Panc1 (cell line): ENCODE measurements at regions not wholly inside any gene's neighbourhood (a gene's known extent, or its start where the extent isn't known, plus 50 kb on each side); places are given as distances from the start of the nearest gene placed in this dataset.

Experiments
- ATAC-seq: fragments of 200-7000 bp; cut with Tn5 transposase; 2 replicates; pipeline ENCODE4 v1.9.1; 2020; ENCODE audit warnings: mild to moderate bottlenecking, moderate library complexity
- BruUV-seq: library from RNA; stranded (reverse); fragments of 400-500 nt; replicated peaks from 2 replicates; lab custom pipeline; 2021; lab: Mats Ljungman, UMichigan
- CTCF ChIA-PET: fragments of 300-600 bp; sonication (Branson Sonifier 250); formaldehyde crosslinking; loops from one replicate; lab custom pipeline; 2022; ENCODE audit warnings: antibody characterized with exemption; lab: Charles Lee
- POLR2A ChIA-PET: fragments of 300-600 bp; sonication (Branson Sonifier 250); formaldehyde crosslinking; loops from one replicate; lab custom pipeline; 2022; ENCODE audit warnings: antibody characterized with exemption; lab: Charles Lee
- DNase-seq: peaks from one replicate; pipeline ENCODE4 v3.0.0-alpha.2; 2010; ENCODE audit warnings: low read depth, low spot score
- H3K27ac ChIP-seq: 2 replicates; pipeline ENCODE4 v1.5.1; 2011; ENCODE audit warnings: mild to moderate bottlenecking, low read length, inconsistent platforms
- H3K27me3 ChIP-seq: fragments of 200-500 bp; sonication (Bioruptor generic); 2 replicates; pipeline ENCODE4 v1.6.0; 2014; ENCODE audit warnings: low read length, inconsistent platforms; ENCODE audit not compliant: control insufficient read depth, insufficient read depth
- H3K36me3 ChIP-seq: fragments of 200-500 bp; sonication (Bioruptor generic); 2 replicates; pipeline ENCODE4 v1.5.1; 2014; ENCODE audit warnings: inconsistent platforms, mild to moderate bottlenecking, low read length, moderate library complexity; ENCODE audit not compliant: control insufficient read depth, insufficient read depth
- H3K4me1 ChIP-seq: 2 replicates; pipeline ENCODE4 v1.5.1; 2011; ENCODE audit warnings: inconsistent platforms, mild to moderate bottlenecking, low read length, moderate library complexity; ENCODE audit not compliant: control insufficient read depth, insufficient read depth
- H3K4me3 ChIP-seq, 2 experiments: 2 replicates each; pipeline ENCODE4 v1.5.1; 2011 to 2012; ENCODE audit warnings: low read depth in 2 of 2, low read length in 2 of 2, mild to moderate bottlenecking in 2 of 2, inconsistent platforms in 1 of 2, moderate library complexity in 1 of 2
- H3K9me3 ChIP-seq: fragments of 200-500 bp; sonication (Bioruptor generic); 2 replicates; pipeline ENCODE4 v1.5.1; 2014; ENCODE audit warnings: low read depth, mild to moderate bottlenecking, inconsistent platforms, low read length, moderate library complexity; ENCODE audit not compliant: control insufficient read depth, insufficient read depth
- CTCF ChIP-seq: fragments of 450-650 bp; IDR thresholded peaks from 2 replicates; pipeline ENCODE4 v1.5.1; 2017; ENCODE audit warnings: mild to moderate bottlenecking
- POLR2AphosphoS5 ChIP-seq: IDR thresholded peaks from 2 replicates; pipeline ENCODE4 v1.6.1; 2012; ENCODE audit warnings: mild to moderate bottlenecking, low read depth, low read length, moderate library complexity
- REST ChIP-seq, 2 experiments: IDR thresholded peaks; 2 replicates each; pipeline ENCODE4 v1.6.1; 2011 to 2012; ENCODE audit warnings: low read depth in 2 of 2, control low read depth in 1 of 2, low read length in 1 of 2, mild to moderate bottlenecking in 1 of 2, moderate library complexity in 1 of 2; ENCODE audit not compliant: insufficient read depth in 1 of 2
- SIN3A ChIP-seq: IDR thresholded peaks from 2 replicates; pipeline ENCODE4 v1.6.1; 2012; ENCODE audit warnings: low read depth, mild to moderate bottlenecking, low read length, moderate library complexity, borderline replicate concordance; ENCODE audit not compliant: insufficient read depth
- TCF7L2 ChIP-seq: IDR thresholded peaks from 2 replicates; pipeline ENCODE4 v1.6.1; 2011; ENCODE audit warnings: mild to moderate bottlenecking, low read depth, low read length, inconsistent platforms
- in situ Hi-C: cut with HindIII; loops from 2 replicates; pipeline ENCODE4 v1.10.0; 2016; ENCODE audit warnings: low sequenced_read_pairs, low pct_unique_long_range_greater_than_20kb
- intact Hi-C: fragments of 100-400 bp; cut with micrococcal nuclease; formaldehyde crosslinking; loops from one replicate; pipeline ENCODE4 v1.10.0; 2022; ENCODE audit not compliant: unreplicated experiment

- intact Hi-C loops (no loop called here), in situ Hi-C loops (no loop called here)
- H3K36me3 ChIP-seq = no peaks in the 10 kb centered on the region
- CTCF ChIA-PET = no interaction called here
- no peak for ATAC-seq
- no peaks in the 10 kb centered on the region for H3K9me3 ChIP-seq
- BruUV-seq = no TSS peak
- H3K4me3 ChIP-seq = no peak overlapping the region
- no peaks in the 10 kb centered on the region for H3K27me3 ChIP-seq
- H3K27ac ChIP-seq = no peak overlapping the region
- POLR2A ChIA-PET = no interaction called here
- DNase-seq = no peak
- no peaks in the 10 kb centered on the region for H3K4me1 ChIP-seq
- TF ChIP-seq TCF7L2 (no peak), SIN3A (no peak), REST (IDR thresholded peaks at IDR 0.05; ENCODE audit: insufficient read depth in 1 of 2, low read depth in 2 of 2, low read length in 1 of 2) (no peak), CTCF (no peak), POLR2AphosphoS5 (no peak)
Observed at GRCh38 chr20:25992146-25992545, 295.5 kb upstream of the ZNF337 start.

- POLR2A ChIA-PET = no interaction called here
- no peaks in the 10 kb centered on the region for H3K9me3 ChIP-seq
- H3K4me3 ChIP-seq = no peak overlapping the region
- H3K36me3 ChIP-seq = no peaks in the 10 kb centered on the region
- no peak for DNase-seq
- ATAC-seq = no peak
- H3K27me3 ChIP-seq = no peaks in the 10 kb centered on the region
- no peak for TF ChIP-seq POLR2AphosphoS5
- TF ChIP-seq CTCF = no peak
- no peak for TF ChIP-seq REST (IDR thresholded peaks at IDR 0.05; ENCODE audit: insufficient read depth in 1 of 2, low read depth in 2 of 2, low read length in 1 of 2)
- no peak for TF ChIP-seq TCF7L2
- no peak for TF ChIP-seq SIN3A
- CTCF ChIA-PET = no interaction called here
- H3K27ac ChIP-seq = no peak overlapping the region
- BruUV-seq = no TSS peak
- in situ Hi-C loops = no loop called here
- no peaks in the 10 kb centered on the region for H3K4me1 ChIP-seq
- intact Hi-C loops = no loop called here
Observed at GRCh38 chr20:25991756-25992130, 295.1 kb upstream of the ZNF337 start.
